ENCODE measurements at regions not wholly inside any gene's neighbourhood (a gene's known extent, or its start where the extent isn't known, plus 50 kb on each side); places are given as distances from the start of the nearest gene placed in this dataset.

DNA sequence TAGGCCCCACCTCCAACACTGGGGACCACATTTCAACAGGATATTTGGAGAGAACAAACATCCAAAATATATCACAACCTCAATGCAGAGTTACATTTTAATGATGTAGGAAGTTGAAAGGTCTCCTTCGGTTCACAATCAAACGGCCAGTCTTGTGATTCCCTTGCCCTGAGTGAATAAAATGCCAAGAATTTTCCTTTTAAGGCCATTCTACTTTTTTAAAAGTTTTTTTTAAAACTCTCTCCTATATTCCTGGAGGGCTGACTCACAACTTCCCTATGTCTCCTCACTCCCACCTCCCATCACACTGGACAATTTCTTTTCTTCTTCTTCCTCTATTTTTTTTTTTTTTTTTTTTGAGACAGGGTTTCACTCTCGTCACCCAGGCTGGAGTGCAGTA, 693.6 kb upstream of the AUTS2 start:
- TF ChIP-seq, protein P1, sequence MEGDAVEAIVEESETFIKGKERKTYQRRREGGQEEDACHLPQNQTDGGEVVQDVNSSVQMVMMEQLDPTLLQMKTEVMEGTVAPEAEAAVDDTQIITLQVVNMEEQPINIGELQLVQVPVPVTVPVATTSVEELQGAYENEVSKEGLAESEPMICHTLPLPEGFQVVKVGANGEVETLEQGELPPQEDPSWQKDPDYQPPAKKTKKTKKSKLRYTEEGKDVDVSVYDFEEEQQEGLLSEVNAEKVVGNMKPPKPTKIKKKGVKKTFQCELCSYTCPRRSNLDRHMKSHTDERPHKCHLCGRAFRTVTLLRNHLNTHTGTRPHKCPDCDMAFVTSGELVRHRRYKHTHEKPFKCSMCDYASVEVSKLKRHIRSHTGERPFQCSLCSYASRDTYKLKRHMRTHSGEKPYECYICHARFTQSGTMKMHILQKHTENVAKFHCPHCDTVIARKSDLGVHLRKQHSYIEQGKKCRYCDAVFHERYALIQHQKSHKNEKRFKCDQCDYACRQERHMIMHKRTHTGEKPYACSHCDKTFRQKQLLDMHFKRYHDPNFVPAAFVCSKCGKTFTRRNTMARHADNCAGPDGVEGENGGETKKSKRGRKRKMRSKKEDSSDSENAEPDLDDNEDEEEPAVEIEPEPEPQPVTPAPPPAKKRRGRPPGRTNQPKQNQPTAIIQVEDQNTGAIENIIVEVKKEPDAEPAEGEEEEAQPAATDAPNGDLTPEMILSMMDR (IDR thresholded peaks at IDR 0.05; ENCODE audit: control insufficient read depth, insufficient read depth, low read depth, low read length, missing control alignments), result no peak
- no peak for DNase-seq (ENCODE audit: low read depth)
- H3K4me3 ChIP-seq (ENCODE audit: control insufficient read depth, low read depth, low read length), result no peak overlapping the region

DNA sequence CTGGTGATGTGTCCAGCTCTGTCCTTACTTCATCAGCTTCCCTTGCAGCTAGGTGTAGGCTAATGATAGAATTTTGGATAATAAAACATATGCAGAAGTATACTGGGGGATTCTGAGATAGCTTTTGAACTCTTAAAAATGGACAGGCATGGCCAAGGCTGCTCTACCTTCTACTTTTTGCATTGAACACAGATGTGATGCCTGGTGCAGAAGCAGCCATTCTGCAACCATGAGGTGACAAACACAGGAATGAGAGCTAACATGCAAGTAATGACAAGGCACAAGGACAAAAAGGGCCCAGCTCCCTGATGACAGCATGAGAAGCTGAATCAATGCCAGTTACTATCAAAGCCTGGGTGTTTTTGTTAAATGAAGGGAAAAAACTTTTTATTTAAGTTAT, 686.5 kb upstream of the AUTS2 start:
- no peak for DNase-seq (ENCODE audit: low read depth)
- no peak overlapping the region for H3K4me3 ChIP-seq (ENCODE audit: control insufficient read depth, low read depth, low read length)
- TF ChIP-seq, protein P1 (IDR thresholded peaks at IDR 0.05; ENCODE audit: control insufficient read depth, insufficient read depth, low read depth, low read length, missing control alignments), result no peak

DNA sequence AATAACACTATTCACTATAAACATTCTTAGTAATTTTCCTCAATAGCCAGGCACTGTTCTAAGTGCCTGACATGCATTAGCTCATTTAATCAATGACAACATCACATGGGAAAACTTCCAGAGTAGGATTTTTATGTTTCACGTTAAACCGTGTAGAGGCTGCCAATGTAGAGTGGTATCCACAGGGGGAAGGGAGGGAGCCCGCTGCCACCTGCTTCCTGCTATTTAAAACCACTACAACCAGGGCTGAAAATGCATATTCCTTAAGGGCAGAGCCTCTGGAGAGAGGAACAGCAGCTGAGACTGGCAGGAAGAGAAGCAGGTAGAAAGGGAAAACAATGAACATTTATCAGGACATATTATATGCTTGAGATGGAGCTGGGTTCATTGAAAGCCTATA, 684.3 kb upstream of the AUTS2 start:
- TF ChIP-seq, protein P1 (IDR thresholded peaks at IDR 0.05; ENCODE audit: control insufficient read depth, insufficient read depth, low read depth, low read length, missing control alignments), result no peak
- DNase-seq (ENCODE audit: low read depth), result no peak
- no peak overlapping the region for H3K4me3 ChIP-seq (ENCODE audit: control insufficient read depth, low read depth, low read length)

DNA sequence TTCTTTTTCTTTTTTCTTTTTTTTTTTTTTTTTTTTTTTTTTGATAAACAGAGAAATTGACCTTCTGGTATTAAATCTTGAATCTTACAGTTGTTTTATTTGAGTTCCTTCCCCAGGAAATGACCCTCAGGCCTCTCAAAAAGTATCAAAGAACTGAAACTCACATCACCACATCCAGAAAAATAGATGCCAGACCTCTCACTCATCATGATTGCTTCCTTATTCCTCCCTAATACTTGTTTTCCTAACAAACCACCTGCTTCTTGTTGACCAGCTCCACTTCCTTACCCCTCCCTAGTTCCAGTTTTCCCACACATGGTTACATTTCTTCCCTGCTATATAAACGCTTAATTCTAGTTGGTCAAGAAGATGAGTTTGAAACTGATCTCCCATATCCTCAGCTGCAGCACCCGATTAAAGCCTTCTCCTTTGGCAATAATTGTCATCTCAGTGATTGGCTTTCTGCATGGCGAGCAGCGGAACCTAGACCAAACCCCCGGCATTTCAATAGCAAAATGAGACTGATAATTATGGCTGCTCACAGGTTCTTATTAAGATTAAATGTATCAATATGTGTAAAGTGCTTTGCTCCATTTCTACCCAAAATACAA, 681.1 kb upstream of the AUTS2 start:
- H3K4me3 ChIP-seq (ENCODE audit: control insufficient read depth, low read depth, low read length), result no peak overlapping the region
- TF ChIP-seq, protein P1 (IDR thresholded peaks at IDR 0.05; ENCODE audit: control insufficient read depth, insufficient read depth, low read depth, low read length, missing control alignments), result no peak
- DNase-seq (ENCODE audit: low read depth), result no peak

DNA sequence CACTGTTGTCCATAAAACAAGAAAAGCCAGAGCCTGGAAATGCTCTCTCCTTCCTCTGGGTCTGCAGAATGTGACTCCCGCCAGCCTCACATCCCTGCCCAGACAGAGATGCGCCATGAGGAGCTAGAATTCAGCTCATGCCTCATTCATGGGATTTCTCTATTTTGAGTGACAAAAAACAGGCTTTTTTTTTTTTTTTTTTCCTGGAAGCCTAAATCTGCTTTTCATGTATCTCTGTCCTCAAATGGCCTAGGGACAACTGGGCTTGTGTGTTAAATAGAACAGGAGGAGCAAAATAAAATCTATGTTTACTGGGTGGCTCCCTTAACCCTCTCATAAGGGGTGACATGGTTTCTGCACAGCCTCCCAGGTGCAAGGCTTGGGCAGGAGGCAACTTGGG, 679.7 kb upstream of the AUTS2 start:
- TF ChIP-seq, protein P1 (IDR thresholded peaks at IDR 0.05; ENCODE audit: control insufficient read depth, insufficient read depth, low read depth, low read length, missing control alignments), result no peak
- no peak overlapping the region for H3K4me3 ChIP-seq (ENCODE audit: control insufficient read depth, low read depth, low read length)
- no peak for DNase-seq (ENCODE audit: low read depth)

DNA sequence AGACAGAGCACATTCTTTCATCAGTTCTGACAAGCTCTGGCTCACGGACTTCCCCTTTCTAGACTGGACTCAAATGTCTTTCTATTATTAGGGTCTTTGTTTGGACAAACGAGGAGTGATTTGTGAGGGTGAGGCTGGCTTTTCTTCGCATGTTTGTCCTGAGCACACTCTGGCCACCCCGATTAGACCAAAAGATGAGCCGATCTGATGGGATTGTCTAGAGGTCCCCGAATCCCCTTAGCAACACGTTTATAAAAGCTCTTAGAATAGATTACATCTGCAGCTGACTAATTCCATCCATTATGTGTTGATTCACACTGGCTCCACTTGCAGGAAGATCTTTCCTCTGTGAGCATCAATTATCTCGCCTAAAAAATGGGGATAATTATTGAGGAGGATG, 675.4 kb upstream of the AUTS2 start:
- no peak overlapping the region for H3K4me3 ChIP-seq (ENCODE audit: control insufficient read depth, low read depth, low read length)
- TF ChIP-seq, protein P1 (IDR thresholded peaks at IDR 0.05; ENCODE audit: control insufficient read depth, insufficient read depth, low read depth, low read length, missing control alignments), result no peak
- DNase-seq (ENCODE audit: low read depth), result no peak

DNA sequence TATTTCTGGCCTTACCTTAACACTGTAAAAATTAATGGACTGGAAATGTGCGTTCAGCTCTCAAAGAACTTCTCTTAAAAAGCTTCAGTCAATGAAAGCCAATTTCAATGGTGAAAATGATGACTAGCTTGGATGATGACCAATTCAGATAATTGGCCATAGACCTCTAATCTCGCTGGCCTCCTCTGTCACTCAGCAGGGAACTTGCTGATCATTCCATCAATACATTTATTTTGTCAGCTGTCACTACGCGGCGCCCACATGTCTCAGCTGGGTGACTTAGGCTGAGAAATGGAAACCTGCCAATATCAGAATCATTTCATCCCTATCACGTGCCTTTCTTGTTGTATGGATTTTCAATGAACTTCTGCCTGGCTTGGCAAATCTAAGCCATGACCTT, 673.0 kb upstream of the AUTS2 start:
- H3K4me3 ChIP-seq (ENCODE audit: control insufficient read depth, low read depth, low read length), result no peak overlapping the region
- DNase-seq (ENCODE audit: low read depth), result no peak
- TF ChIP-seq, protein P1 (IDR thresholded peaks at IDR 0.05; ENCODE audit: control insufficient read depth, insufficient read depth, low read depth, low read length, missing control alignments), result no peak
